ENCODE measurements at regions not wholly inside any gene's neighbourhood (a gene's known extent, or its start where the extent isn't known, plus 50 kb on each side); places are given as distances from the start of the nearest gene placed in this dataset.

GRCh38 chr9:74275872-74276508, 221.1 kb upstream of the RORB start:
- DNase-seq: no peak

GRCh38 chr9:74277532-74277931, 219.6 kb upstream of the RORB start:
- no peak for DNase-seq

GRCh38 chr9:74281674-74282073, 215.5 kb upstream of the RORB start:
- DNase-seq: no peak

- no peak for DNase-seq
These were observed 214.4 kb upstream of the RORB start for GRCh38 chr9:74282526-74283253.

- DNase-seq: peak; percentile 67
These were observed 212.3 kb upstream of the RORB start for GRCh38 chr9:74284581-74285450.

GRCh38 chr9:74293479-74293878, 203.7 kb upstream of the RORB start:
- no peak for DNase-seq

- no peak for DNase-seq
These were observed 193.2 kb upstream of the RORB start for GRCh38 chr9:74303945-74304344.

GRCh38 chr9:74304598-74304997, 192.5 kb upstream of the RORB start:
- DNase-seq: no peak

- DNase-seq: no peak
These were observed 187.5 kb upstream of the RORB start for GRCh38 chr9:74309654-74310053.

- DNase-seq: no peak
These were observed 179.9 kb upstream of the RORB start for GRCh38 chr9:74317235-74317634.

- DNase-seq: no peak
These were observed 175.7 kb upstream of the RORB start for GRCh38 chr9:74321396-74321795.

GRCh38 chr9:74322661-74323314, 174.3 kb upstream of the RORB start:
- no peak for DNase-seq

- no peak for DNase-seq
These were observed 166.5 kb upstream of the RORB start for GRCh38 chr9:74330487-74331214.

GRCh38 chr9:74331607-74332006, 165.5 kb upstream of the RORB start:
- DNase-seq: no peak

GRCh38 chr9:74333384-74334032, 163.6 kb upstream of the RORB start:
- DNase-seq: no peak

- DNase-seq: no peak
These were observed 162.9 kb upstream of the RORB start for GRCh38 chr9:74334271-74334670.

GRCh38 chr9:74336161-74336560, 161.0 kb upstream of the RORB start:
- no peak for DNase-seq

- no peak for DNase-seq
These were observed 148.4 kb upstream of the RORB start for GRCh38 chr9:74348777-74349176.

GRCh38 chr9:74355107-74355506, 142.0 kb upstream of the RORB start:
- DNase-seq: no peak

GRCh38 chr9:74357577-74357976, 139.6 kb upstream of the RORB start:
- DNase-seq: no peak

- DNase-seq: peak; percentile 19
These were observed 138.2 kb upstream of the RORB start for GRCh38 chr9:74358959-74359358.

GRCh38 chr9:74361508-74361907, 135.6 kb upstream of the RORB start:
- DNase-seq: no peak
